Left kidney (tissue), 1 donor: ENCODE measurements at regions not wholly inside any gene's neighbourhood (a gene's known extent, or its start where the extent isn't known, plus 50 kb on each side); places are given as distances from the start of the nearest gene placed in this dataset.
"Not testable (repeated sequence)": the region's sequence is repeated elsewhere in the genome, so short reads cannot be mapped to it uniquely, and the experiment has no call there.

Experiments
- DNase-seq: peaks from one replicate; pipeline ENCODE4 v3.0.0-alpha.2; 2013

DNA sequence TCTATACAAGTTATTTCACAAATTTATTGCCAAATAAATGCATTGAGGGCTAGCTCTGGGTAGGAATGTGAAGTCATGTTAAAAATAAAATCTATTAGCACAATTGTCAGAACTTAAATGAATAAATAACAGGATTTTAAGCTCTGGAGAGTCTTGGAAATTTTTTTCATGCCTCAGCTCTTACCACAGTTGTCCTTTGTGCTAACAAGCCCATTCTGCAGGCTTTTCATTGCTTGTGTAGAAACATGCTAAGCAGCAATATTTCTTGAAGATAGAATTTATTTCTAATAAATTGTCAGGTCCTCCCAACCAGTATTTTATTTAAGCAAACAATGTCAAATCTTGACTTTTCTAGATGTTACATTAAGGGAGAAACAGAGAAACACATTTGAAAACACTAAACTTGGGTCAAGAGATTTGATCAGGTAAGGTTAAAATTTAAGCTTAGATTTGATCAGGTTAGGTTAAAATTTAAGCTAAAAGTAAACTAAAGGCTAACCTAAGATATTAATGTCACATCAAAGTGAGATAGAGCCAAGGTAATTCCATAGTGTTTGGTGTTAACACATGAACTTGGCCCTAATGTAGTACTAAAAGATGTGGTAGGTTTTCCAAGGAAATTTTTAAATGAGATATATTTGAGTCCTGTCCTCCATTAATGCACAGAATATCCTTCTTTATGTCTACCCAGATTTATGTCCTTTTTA is 179.1 kb upstream of the IL1RAPL1 start:
- DNase-seq: no peak

DNA sequence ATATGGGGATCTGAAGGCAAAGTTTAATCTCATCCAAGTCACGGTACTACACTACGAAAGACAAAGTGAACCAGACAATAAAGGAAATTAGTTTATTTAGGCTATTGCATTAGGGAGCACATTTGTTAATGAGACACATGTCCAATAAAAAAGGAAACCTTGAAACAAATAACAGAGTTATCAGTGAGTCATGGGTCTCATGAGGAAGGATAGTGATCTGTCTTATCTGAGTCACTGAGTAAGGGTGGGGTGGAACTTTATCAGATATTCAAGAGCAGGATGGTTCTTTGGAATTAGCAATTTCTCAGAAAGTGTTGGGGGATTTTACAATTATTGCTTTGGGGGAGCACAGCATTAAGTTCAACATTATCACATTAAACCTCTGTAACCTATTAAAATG is 188.9 kb upstream of the IL1RAPL1 start:
- no peak for DNase-seq

DNA sequence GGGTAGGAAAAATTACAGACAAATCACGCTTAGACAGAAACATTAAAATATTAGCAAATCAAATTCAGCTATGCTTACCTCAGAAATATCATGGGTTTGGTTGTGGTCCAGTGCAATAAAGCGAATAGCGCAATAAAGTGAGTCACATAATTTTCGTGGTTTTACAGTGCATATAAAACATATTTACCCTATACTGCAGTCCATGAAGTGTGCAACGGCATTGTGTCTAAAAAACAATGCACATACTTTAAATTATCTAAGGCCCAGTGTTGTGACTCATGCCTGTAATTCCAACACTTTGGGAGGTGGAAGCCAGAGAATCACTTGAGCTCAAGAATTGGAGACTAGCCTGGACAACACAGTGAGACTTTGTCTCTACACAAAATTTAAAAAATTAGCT is 195.7 kb upstream of the IL1RAPL1 start:
- DNase-seq: no peak

DNA sequence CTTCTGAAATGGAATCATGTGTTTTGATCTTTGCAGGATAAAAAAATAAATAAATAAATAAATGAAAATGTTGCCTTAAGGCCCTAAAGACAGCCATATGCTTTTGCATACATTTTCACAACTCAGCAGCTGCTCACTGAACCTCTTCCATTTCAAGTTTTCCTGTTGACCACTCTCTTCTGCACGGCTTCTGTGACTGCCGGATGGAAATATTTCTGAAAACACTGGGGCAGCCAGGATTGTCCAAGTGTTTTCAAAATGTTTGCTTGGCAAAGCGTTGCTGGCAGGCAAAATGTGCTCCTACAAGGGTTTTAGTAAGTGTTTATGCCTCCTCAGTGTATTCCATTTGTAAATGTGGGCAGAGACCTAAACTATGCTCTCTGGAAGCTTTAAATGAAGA is 208.1 kb upstream of the IL1RAPL1 start:
- DNase-seq: no peak

DNA sequence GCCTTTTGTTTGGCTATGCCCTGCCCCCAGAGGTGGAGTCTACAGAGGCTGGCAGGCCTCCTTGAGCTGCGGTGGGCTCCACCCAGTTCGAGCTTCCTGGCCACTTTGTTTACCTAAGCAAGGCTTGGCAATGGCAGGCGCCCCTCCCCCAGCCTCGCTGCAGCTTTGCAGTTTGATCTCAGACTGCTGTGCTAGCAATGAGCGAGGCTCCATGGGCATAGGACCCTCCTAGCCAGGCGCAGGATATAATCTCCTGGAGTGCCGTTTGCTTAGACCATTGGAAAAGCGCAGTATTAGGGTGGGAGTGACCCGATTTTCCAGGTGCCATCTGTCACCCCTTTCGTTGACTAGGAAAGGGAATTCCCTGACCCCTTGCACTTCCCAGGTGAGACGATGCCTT is 219.6 kb upstream of the IL1RAPL1 start:
- DNase-seq: not testable (repeated sequence)

DNA sequence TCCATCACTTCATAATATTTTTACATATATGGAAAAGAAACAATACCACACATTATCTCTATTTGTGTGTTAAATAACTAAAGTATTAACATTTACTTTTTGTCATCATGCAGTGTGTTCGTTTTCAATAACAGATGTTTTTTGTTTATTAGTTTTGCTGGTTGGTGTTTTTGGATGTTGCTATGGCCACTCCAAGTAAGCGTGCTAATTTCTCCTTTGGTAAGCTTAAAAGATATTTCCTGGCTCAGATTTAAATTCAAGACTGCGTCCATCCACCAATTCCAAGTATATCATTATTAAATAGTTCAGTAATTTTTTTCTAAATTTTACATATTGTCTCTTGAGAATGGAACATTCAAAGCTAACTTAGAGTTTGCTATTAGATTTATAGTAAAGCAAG is 235.4 kb upstream of the IL1RAPL1 start:
- no peak for DNase-seq

DNA sequence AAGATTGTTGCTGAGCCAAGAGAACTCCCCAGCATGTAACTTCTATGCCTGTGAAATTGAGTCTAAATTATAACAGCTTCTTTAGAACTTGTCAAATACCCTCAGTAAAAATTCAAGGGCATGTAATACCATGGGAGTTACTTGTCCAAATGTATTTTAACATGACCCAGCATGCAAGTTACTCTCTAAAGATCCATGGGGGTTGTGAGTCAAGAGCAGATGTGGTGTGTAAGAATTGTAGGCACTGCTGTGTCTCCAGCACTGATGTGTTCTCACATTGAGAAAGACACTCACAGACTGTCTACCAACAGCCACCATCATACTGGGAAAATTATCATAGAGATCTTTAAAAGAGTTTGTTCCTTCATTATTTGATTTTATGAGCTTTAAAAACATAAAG is 237.4 kb upstream of the IL1RAPL1 start:
- DNase-seq: no peak

DNA sequence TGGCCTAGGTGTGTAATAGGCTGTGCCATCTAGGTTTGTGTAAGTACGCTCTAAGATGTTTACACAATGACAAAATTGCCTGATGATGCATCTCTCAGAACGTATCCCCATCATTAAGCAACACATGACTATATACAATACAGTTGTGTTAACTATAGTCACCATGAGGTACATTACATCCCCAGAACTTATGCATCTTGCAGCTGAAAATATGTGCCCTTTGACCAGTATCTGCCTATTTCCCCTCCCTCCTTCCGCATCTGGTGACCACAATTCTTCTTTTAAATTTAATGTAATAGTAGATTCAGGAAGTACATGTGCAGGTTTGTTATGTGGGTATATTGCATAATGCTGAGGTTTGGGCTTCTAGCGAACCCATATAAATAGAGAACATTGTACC is 239.8 kb upstream of the IL1RAPL1 start:
- no peak for DNase-seq

DNA sequence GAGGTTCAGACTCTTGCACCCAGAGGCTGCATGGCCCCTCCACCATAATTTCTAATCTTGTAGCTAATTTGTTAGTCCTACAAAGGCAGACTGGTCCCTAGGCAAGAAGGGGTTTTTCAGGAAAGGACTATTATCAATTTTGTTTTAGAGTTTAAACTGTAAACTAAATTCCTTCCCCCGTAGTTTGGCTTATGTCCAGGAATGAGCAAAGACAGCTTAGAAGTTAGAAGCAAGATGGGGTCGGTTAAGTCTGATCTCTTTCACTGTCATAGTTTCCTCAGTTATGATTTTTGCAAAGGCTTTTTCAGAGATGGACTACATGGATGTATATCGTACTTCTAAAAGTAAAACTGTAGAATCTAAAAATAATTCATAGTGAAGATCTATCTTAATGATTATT is 258.1 kb upstream of the IL1RAPL1 start:
- DNase-seq: no peak

DNA sequence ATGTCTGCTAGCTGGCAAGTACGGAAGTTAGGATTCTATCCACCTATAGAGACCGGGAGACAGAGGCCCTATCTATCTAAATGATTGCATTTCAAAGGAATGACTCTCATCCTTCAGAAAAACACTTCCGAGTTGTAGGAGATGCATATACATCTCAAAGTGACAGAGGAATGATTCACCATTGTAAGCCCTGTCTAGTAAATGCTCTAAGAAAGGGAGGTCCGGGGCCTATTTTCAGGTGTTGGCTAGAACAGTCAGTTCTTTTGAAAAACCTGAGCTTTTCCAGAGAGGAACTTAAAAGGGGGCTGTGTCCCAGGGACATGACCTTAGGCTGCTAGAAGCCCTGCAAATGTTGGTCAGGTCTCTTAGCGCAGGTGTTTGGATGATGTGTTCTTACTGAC is 262.9 kb upstream of the IL1RAPL1 start:
- no peak for DNase-seq

DNA sequence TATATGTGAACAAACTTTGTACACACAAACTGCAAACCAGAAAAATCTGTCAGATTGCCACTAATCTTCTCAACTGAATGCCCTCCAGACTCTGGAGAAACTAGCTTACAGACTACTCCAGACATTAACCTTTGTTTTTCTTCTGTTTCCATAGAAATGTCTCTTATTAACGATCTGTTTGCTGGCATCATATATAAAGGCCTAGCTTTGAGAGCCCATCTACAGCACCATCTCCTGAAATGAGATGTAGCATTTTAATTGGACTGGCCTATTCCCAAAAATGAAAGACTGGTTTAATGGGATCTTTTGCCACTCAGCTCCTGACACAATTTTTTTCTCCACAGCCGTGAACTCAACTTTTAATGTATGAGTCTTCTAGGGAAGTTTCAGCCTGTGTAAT is 266.0 kb upstream of the IL1RAPL1 start:
- DNase-seq: no peak

DNA sequence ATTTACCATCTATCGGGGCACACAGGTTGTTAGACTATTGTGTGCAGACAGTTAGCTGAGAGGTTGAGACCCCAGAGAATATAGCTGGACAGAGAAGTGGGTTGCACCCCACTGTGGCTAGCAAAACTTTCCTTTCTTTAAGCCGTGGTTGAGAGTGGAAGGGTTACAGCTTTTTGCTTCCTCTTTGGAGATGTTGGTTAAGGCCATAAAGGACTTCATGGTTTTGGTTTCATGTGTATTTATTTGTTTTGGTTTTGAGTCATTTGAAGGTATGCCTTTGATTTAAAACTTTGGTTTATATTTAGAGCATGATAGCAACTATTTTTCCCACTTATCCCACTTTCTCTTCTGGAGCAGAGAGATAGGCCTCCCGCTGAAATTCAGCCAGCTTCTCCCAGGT is 274.3 kb upstream of the IL1RAPL1 start:
- no peak for DNase-seq

DNA sequence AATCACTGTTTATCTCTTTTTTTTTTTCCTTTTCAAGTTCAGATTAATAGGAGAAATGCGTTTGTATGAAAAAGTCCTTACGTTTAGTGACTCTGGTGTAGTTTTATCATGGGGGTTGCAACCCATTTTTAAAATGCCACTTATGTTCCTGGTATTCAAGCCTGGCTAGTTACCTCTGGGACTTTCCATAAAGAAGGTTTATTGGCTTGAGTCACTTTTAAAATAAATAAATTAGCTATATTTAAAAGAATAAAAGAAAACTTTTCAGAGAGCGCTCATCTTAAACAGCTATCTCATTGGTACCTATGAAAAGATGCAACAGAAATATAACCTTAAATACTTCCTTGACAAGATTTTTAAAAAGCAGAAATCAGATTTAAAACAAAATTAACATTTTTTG is 275.0 kb upstream of the IL1RAPL1 start:
- no peak for DNase-seq

DNA sequence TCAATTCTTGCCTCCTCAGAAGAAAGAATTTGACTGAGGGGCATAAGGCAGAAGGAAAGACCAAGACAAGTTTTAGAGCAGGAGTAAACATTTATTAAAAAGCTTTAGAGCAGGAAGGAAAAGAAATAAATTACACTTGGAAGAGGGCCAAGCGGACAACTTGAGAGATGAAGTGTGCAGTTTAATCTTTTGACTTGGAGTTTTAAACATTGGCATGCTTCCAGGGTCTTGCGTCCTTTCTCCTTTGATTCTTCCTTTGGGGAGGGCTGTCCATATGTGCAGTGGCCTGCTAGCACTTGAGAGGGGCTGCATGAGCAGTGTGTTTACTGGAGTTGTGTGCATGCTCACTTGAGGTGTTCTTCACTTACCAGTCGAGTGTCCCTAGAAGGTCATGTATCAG is 275.8 kb upstream of the IL1RAPL1 start:
- DNase-seq: no peak

DNA sequence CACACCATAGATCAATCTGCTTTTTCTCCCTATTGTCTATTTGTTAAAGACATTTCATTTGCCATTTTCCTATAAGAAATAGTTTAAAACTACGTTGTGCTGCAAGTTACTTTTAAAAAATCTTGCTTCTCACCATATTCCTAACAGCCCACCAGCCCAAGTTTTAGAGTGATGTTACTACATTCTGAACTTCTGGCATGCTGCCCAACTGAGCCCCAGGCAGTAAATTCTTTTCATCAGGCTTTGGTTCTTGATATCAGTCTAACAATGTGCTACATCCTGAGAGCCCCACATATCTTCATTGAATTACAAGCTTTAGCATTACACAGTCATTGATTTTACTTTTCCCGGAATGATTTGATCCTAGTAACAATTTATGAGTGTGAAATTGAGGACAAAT is 283.8 kb upstream of the IL1RAPL1 start:
- no peak for DNase-seq

DNA sequence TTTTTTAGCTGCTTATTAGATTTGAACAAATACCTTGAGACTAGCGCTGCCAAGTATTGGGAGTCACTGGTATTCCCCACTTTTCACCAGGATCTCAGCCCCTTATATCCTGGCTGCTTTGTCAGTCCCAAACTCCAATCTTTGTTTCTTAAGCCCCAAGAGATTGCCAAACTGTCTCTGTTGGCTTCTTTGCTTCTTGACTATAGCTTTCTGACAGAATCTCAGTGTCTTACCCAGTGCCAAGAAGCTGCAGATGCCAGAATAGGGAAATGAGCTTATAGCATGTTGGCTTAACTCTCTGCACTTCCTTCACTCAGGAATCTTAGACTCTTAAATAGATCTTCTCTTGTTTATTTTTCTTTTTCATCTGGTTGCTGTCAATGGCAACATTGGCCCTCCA is 297.5 kb upstream of the DCAF8L1 start:
- DNase-seq: no peak

DNA sequence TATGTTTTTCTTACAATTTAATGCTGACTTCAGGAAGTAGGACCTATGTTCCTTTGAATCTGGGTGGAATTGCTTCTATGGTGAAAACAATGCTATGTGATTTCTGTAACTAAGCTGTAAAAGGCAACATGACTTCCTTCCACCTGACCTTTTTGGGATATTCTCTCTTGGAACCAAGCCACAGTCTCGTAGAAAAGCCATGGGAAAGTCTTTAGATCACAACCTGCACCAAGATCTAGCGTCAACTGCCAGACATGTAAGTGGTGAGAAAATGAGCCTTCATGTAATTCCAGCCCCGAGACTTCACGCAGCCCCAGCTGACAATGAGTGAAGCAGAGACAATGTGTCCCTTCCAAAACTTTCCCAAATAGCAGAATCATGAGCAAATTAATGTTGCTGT is 297.0 kb upstream of the DCAF8L1 start:
- DNase-seq: no peak

DNA sequence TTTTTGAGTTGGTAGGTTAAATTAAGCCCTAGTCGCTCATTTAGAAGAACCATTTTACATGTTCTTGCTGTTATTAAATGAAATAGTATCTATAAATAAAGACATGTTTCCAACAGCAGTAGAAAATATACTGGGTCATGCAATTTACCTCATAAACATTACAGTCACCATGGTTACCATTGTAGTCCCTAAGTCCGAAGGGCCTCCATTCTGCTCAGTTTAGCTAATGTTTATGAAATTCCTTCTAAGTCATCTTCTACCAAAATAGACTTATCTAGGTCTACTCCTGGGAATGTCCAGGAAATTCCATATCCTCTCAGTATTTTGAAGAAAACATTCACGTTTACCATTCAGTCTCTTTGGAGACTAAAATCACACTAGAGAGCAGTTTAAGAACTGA is 292.5 kb upstream of the DCAF8L1 start:
- no peak for DNase-seq

DNA sequence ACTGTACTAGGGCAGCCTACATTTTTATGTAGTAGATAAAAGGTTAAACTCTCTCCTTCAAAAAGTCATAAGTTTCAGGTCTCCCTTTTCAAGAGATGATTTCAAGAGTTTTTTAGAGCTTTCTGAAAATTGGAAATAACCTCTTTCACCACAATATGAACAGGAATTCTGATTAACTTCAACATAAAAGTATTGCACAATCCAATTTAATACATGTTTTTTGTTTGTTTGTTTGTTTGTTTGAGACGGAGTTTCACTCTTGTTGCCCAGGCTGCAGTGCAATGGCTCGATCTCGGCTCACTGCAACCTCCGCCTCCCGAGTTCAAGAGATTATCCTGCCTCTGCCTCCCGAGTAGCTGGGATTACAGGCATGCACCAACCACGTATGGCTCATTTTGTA is 265.4 kb upstream of the DCAF8L1 start:
- no peak for DNase-seq

DNA sequence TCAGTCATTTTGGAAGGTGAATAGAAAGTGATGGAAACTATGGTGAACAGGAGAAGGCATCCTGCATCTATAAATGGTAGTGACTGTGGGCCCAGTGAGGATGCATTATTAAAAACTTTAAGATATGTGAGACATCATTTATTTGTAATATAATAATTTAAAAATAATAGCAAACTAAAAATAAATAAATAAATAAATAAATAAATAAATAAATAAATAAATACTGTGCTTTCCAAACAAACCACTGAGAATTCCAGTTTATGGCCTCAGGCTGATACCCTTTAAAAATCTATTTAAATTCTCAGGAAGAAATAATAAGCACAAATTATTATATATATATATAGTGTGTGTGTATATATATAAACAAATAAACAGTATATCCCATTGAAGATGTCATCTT is 248.0 kb upstream of the DCAF8L1 start:
- DNase-seq: no peak

DNA sequence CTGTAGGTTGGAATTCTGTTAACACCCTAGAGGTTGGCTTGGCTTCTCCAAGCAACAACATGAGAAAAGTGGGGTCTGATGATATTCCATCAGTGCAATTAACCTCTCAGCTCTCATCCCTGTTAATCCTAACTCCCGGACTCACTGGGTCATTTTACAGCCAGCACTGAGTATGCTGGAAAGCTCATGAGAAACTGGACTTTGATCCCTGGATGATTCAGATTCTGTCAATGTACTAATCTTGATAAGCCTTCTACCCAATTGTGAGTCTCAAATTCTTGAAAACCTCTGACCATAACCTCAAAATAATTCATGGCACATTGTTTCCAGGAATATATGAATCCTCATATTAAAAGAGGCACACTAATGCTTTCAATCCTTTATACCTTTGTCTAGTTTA is 244.3 kb upstream of the DCAF8L1 start:
- no peak for DNase-seq

DNA sequence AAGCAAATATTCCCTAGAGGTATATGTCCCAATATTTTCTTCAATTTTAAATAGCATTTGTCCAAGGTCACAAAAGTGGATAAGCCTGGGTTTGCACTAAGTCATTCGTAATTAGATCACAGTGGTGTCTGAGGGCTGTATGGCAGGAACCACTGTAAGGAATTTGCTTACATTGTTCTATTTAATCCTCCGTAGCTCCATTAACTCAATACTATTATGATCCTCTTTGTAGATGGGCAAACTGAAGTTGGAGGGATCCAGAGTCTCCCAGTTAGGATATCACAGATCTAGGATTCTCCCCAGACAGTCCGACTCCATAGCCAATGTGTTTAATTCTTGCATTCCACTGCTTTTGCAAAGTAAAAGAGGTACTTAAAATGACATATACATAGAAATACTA is 242.7 kb upstream of the DCAF8L1 start:
- DNase-seq: no peak

DNA sequence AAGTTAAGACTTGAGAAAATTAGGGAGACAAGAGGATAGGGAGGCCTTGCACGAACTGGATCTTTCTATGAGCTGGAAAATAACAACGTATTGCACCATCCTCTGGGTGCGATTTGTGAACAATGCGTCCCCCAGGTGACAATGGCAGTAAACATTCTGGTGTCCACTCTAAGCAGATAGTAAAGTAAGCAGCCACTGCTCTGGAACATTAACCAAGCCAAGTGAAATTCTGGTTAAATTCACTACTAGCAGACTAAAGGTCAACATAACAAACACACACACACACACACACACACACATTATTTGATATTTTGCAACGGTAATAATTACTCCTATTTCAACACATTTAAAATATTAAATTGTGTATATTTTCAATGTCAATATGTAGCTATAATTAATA is 242.2 kb upstream of the DCAF8L1 start:
- no peak for DNase-seq

DNA sequence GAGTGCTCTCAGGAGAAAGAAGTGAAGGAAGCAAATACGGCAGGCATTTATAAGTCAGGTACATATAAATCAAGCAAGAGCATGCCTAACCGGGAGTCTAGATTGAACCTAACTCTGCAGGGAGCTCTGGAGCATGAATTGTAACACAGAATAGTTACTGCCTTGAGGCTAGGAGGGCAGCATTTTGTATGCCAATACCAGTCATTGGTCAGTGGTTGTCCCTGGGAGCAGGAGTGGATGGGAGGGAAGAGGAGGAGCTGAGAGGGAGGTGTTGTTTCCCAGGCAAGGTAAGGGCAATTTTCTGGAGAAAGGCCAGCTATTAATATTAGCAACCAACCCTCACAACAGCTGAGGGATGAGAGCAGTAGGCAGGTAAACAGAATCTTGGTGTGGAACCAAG is 224.7 kb upstream of the DCAF8L1 start:
- DNase-seq: no peak

DNA sequence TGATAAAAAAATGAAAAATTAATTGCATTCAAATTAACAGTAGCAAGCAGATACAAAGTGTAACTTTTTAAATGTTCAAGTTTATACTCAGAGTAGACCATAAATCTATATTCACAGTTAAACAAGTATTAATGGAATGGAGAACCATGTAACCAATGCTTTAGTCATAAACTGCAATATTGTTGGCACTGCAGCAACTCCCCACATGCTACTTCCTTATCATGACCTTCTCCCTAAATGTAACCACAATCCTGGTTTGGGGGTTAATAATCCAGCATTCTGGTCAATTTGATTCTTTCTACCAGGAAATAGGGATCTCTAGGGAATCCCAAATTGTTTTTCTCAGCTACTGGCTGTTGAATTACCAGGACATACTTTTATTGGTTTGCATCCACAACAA is 223.9 kb upstream of the DCAF8L1 start:
- DNase-seq: no peak
